CD14-positive monocyte (primary cell): ENCODE measurements at regions not wholly inside any gene's neighbourhood (a gene's known extent, or its start where the extent isn't known, plus 50 kb on each side); places are given as distances from the start of the nearest gene placed in this dataset.

Experiments
- DNase-seq, 3 donors: peaks; one replicate each; pipeline ENCODE4 v3.0.0-alpha.2; 2011 to 2022
- H2AFZ ChIP-seq: 2 replicates; pipeline ENCODE4 v1.6.0; 2012; ENCODE audit warnings: mild to moderate bottlenecking, low read depth, low read length, inconsistent platforms; ENCODE audit not compliant: insufficient read depth, poor library complexity, severe bottlenecking
- H3K27ac ChIP-seq, 2 donors: 1 replicate in 1 of 2; 2 replicates in 1 of 2; pipeline ENCODE4 v1.5.1; 2012 to 2013; ENCODE audit warnings: low read length in 2 of 2, control low read depth in 1 of 2, inconsistent platforms in 1 of 2, low read depth in 1 of 2, mild to moderate bottlenecking in 1 of 2
- H3K27me3 ChIP-seq, 2 donors: one replicate each; pipeline versions ENCODE4 v1.6.0 to v1.6.1; 2011 to 2013; ENCODE audit warnings: low read length in 2 of 2; ENCODE audit not compliant: control insufficient read depth in 2 of 2, insufficient read depth in 2 of 2
- H3K36me3 ChIP-seq, 2 donors: replicated peaks in 1 of 2; 1 replicate in 1 of 2; 2 replicates in 1 of 2; pipeline versions ENCODE4 v1.5.1 to v1.6.1; 2012 to 2013; ENCODE audit warnings: low read length in 2 of 2, control low read depth in 1 of 2, inconsistent platforms in 1 of 2, mild to moderate bottlenecking in 1 of 2; ENCODE audit not compliant: insufficient read depth in 2 of 2, control insufficient read depth in 1 of 2
- H3K4me1 ChIP-seq, 2 donors: 1 replicate in 1 of 2; 2 replicates in 1 of 2; pipeline versions ENCODE4 v1.5.1 to v1.6.1; 2012 to 2013; ENCODE audit warnings: low read length in 2 of 2, control low read depth in 1 of 2, inconsistent platforms in 1 of 2, mild to moderate bottlenecking in 1 of 2, moderate library complexity in 1 of 2; ENCODE audit not compliant: insufficient read depth in 2 of 2, control insufficient read depth in 1 of 2
- H3K4me2 ChIP-seq: replicated peaks from 2 replicates; pipeline ENCODE3; 2012; ENCODE audit warnings: low read length, moderate library complexity, mild to moderate bottlenecking; ENCODE audit not compliant: poor library complexity, severe bottlenecking; ENCODE audit errors: extremely low read depth
- H3K4me3 ChIP-seq, 3 experiments: fragments of 200-600 bp in 1 of 3; sonication (generic) in 1 of 3; replicated peaks in 1 of 3; 1 replicate in 2 of 3; 2 replicates in 1 of 3; pipeline ENCODE4 v1.5.1; 2011 to 2013; ENCODE audit warnings: low read length in 3 of 3, mild to moderate bottlenecking in 3 of 3, control low read depth in 2 of 3, low read depth in 2 of 3, inconsistent platforms in 1 of 3, moderate library complexity in 1 of 3
- H3K79me2 ChIP-seq: 2 replicates; pipeline ENCODE4 v1.6.0; 2012; ENCODE audit warnings: mild to moderate bottlenecking, control low read depth, inconsistent platforms, low read length, moderate library complexity; ENCODE audit not compliant: insufficient read depth
- H3K9ac ChIP-seq: 2 replicates; pipeline ENCODE4 v1.6.0; 2017; ENCODE audit warnings: low read length, mild to moderate bottlenecking; ENCODE audit not compliant: insufficient read depth, poor library complexity, severe bottlenecking
- H3K9me3 ChIP-seq, 2 donors: replicated peaks in 1 of 2; 1 replicate in 1 of 2; 2 replicates in 1 of 2; pipeline versions ENCODE4 v1.5.1 to v1.6.1; 2012 to 2013; ENCODE audit warnings: low read length in 2 of 2, control low read depth in 1 of 2; ENCODE audit not compliant: control insufficient read depth in 1 of 2, insufficient read depth in 1 of 2
- H4K20me1 ChIP-seq: 2 replicates; pipeline ENCODE4 v1.6.0; 2012; ENCODE audit warnings: mild to moderate bottlenecking, low read length, control low read depth, moderate library complexity; ENCODE audit not compliant: insufficient read depth
- H3K27ac Mint-ChIP-seq, 7 donors: one replicate each; pipeline ENCODE4 v1.8.0; 2020; ENCODE audit warnings: mild to moderate bottlenecking in 7 of 7, mixed read lengths in 7 of 7, moderate library complexity in 6 of 7, inconsistent platforms in 2 of 7
- H3K27me3 Mint-ChIP-seq, 3 donors: one replicate each; pipeline ENCODE4 v1.8.0; 2021 to 2022; ENCODE audit warnings: low read depth in 3 of 3, mild to moderate bottlenecking in 3 of 3, mixed read lengths in 3 of 3, moderate library complexity in 3 of 3, inconsistent platforms in 1 of 3
- H3K36me3 Mint-ChIP-seq, 2 donors: one replicate each; pipeline ENCODE4 v1.8.0; 2020; ENCODE audit warnings: mixed read lengths in 2 of 2, inconsistent platforms in 1 of 2, mild to moderate bottlenecking in 1 of 2
- H3K4me1 Mint-ChIP-seq: one replicate; pipeline ENCODE4 v1.8.0; 2020; ENCODE audit warnings: mild to moderate bottlenecking, mixed read lengths
- H3K4me3 Mint-ChIP-seq, 2 donors: one replicate each; pipeline ENCODE4 v1.8.0; 2020; ENCODE audit warnings: mild to moderate bottlenecking in 2 of 2, mixed read lengths in 2 of 2, moderate library complexity in 1 of 2
- H3K9me3 Mint-ChIP-seq, 7 donors: one replicate each; pipeline ENCODE4 v1.8.0; 2020 to 2022; ENCODE audit warnings: mixed read lengths in 7 of 7, mild to moderate bottlenecking in 6 of 7, moderate library complexity in 6 of 7, inconsistent platforms in 2 of 7
- CTCF ChIP-seq: fragments of 200-600 bp; IDR thresholded peaks from one replicate; pipeline ENCODE4 v1.8.0; 2022; ENCODE audit warnings: antibody characterized with exemption, mild to moderate bottlenecking
- WGBS: methylation state at CpG from one replicate; pipeline ENCODE4 v1.1.5; 2013; ENCODE audit warnings: missing lambda C conversion rate; ENCODE audit not compliant: insufficient coverage; 5-methylcytosine and 5-hydroxymethylcytosine counted together
- intact Hi-C, 2 donors: fragments of 100-400 bp; cut with micrococcal nuclease; formaldehyde crosslinking; loops; one replicate each; pipeline versions ENCODE4 v1.15.0 to v1.15.1; 2023

GRCh38 chr12:53807322-53807860 lies 55.6 kb upstream of the CISTR start:
- Mint-ChIP-seq H3K27me3 (peaks cover 30 to 41% (median 37%) of the 10 kb centered on the region in 3 donors), H3K4me1 (no peaks in the 10 kb centered on the region), H3K4me3 (peak overlapping the region in 1 of 2 donors; percentile 22), H3K27ac (no peak overlapping the region), H3K36me3 (no peaks in the 10 kb centered on the region), H3K9me3 (no peaks in the 10 kb centered on the region)
- no peak for DNase-seq
- H3K4me1 ChIP-seq, result no peaks in the 10 kb centered on the region
- no peak overlapping the region for H2AFZ ChIP-seq
- no peaks in the 10 kb centered on the region for H3K79me2 ChIP-seq
- no peak overlapping the region for H3K4me2 ChIP-seq
- no peak overlapping the region for H3K27ac ChIP-seq
- no peak for TF ChIP-seq CTCF
- no peaks in the 10 kb centered on the region for H3K36me3 ChIP-seq
- peaks cover 20 to 34% of the 10 kb centered on the region in 2 donors for H3K27me3 ChIP-seq
- no peak overlapping the region for H3K4me3 ChIP-seq
- H4K20me1 ChIP-seq, result no peaks in the 10 kb centered on the region
- 88% methylated on average over 5 of the region's 8 CpGs for WGBS
- no peak overlapping the region for H3K9ac ChIP-seq
- intact Hi-C loops, result no loop called here
- H3K9me3 ChIP-seq, result no peaks in the 10 kb centered on the region

GRCh38 chr12:53808023-53808705 lies 56.4 kb upstream of the CISTR start:
- Mint-ChIP-seq H3K27me3 (peaks cover 25 to 38% (median 37%) of the 10 kb centered on the region in 3 donors), H3K9me3 (peaks cover 0 to 2% (median 0%) of the 10 kb centered on the region in 7 donors), H3K4me1 (no peaks in the 10 kb centered on the region), H3K4me3 (no peak overlapping the region), H3K36me3 (no peaks in the 10 kb centered on the region), H3K27ac (no peak overlapping the region)
- no peaks in the 10 kb centered on the region for H3K36me3 ChIP-seq
- TF ChIP-seq CTCF, result no peak
- no peaks in the 10 kb centered on the region for H4K20me1 ChIP-seq
- no peak overlapping the region for H3K9ac ChIP-seq
- H3K79me2 ChIP-seq, result no peaks in the 10 kb centered on the region
- no peaks in the 10 kb centered on the region for H3K4me1 ChIP-seq
- no peaks in the 10 kb centered on the region for H3K9me3 ChIP-seq
- H2AFZ ChIP-seq, result no peak overlapping the region
- H3K4me2 ChIP-seq, result no peak overlapping the region
- intact Hi-C loops, result no loop called here
- peaks cover 21 to 34% of the 10 kb centered on the region in 2 donors for H3K27me3 ChIP-seq
- no peak for DNase-seq
- H3K4me3 ChIP-seq, result no peak overlapping the region
- WGBS, result 86% methylated on average over 1 of the region's 5 CpGs
- H3K27ac ChIP-seq, result no peak overlapping the region
